GM12878 (cell line): ENCODE measurements at regions not wholly inside any gene's neighbourhood (a gene's known extent, or its start where the extent isn't known, plus 50 kb on each side); places are given as distances from the start of the nearest gene placed in this dataset.

Experiments used
- CTCF ChIP-seq, 3 experiments: IDR thresholded peaks in 2 of 3; conservative IDR thresholded peaks in 1 of 3; 2 replicates each; pipeline ENCODE4 v1.5.1; 2011; ENCODE audit warnings: low read depth in 3 of 3, low read length in 3 of 3, mild to moderate bottlenecking in 3 of 3, control low read depth in 2 of 3, moderate library complexity in 2 of 3, inconsistent platforms in 1 of 3, mixed read lengths in 1 of 3; ENCODE audit not compliant: control insufficient read depth in 2 of 3, insufficient read depth in 1 of 3; ENCODE audit errors: extremely low read depth in 1 of 3
- EZH2 ChIP-seq: IDR thresholded peaks from 2 replicates; pipeline ENCODE4 v1.6.1; 2012; ENCODE audit warnings: low read depth, mild to moderate bottlenecking, control low read depth, inconsistent platforms, low read length, borderline replicate concordance; ENCODE audit not compliant: control insufficient read depth
- MAX ChIP-seq: IDR thresholded peaks from 2 replicates; pipeline ENCODE4 v1.6.1; 2012; ENCODE audit warnings: low read depth, low read length, improper control_type of control experiment
- SP1 ChIP-seq: IDR thresholded peaks from one replicate; pipeline ENCODE4 v1.6.1; 2011; ENCODE audit warnings: low read depth, low read length
- YY1 ChIP-seq: IDR thresholded peaks from 2 replicates; pipeline ENCODE4 v1.6.1; 2011; ENCODE audit warnings: low read depth, mild to moderate bottlenecking, low read length

- TF ChIP-seq CTCF (IDR thresholded peaks at IDR 0.05 in 2 of 3, conservative IDR thresholded peaks at IDR 0.05 in 1 of 3; ENCODE audit: control insufficient read depth in 2 of 3, extremely low read depth in 1 of 3, insufficient read depth in 1 of 3, low read depth in 3 of 3, low read length in 3 of 3) (no peak), MAX (no peak), SP1 (no peak), YY1 (no peak), EZH2 (no peak)
Observed at GRCh38 chr2:208722731-208723130, 316.1 kb downstream of the PTH2R start.
